ENCODE measurements at regions not wholly inside any gene's neighbourhood (a gene's known extent, or its start where the extent isn't known, plus 50 kb on each side); places are given as distances from the start of the nearest gene placed in this dataset.
"Not testable (repeated sequence)": the region's sequence is repeated elsewhere in the genome, so short reads cannot be mapped to it uniquely, and the experiment has no call there.

DNA sequence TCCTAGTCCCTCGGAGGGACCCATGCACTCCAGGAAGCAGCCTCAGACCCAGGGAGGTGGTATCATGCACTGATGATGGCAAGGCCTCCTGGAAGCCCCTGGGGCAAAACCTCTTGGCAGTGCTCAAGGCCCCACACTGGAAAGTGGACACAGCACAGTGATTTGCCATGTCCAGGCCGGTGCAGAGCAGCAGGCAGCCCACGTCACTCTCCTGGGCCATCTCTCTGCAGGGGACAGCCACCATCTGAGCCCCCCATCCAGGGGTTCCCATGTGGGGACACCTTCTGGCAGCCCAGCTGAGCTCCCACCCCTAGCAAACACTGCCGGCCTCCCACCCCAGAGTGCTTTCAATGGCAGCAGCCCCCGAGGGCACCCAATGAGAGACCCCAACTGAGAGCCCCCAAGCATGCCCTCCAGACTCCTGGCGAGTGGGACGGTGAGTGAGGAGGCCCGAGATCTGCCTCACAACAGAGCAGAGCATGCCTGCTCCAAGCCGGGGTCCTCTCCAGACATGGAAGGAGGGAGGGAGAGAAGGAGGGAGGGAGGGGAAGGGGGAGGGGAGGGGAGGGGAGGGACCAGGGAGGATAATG lies 116.5 kb upstream of the FOXD4L5 start:
- not testable (repeated sequence) for H3K36me3 ChIP-seq (ENCODE audit: insufficient read depth, low read length); H3K4me3 ChIP-seq (ENCODE audit: low read length); H3K9me3 ChIP-seq (replicated peaks; ENCODE audit: low read length); H3K9ac ChIP-seq (ENCODE audit: low read depth, low read length); H3K4me2 ChIP-seq (ENCODE audit: low read length); H3K4me1 ChIP-seq (ENCODE audit: control insufficient read depth, insufficient read depth, low read length); H3K27me3 ChIP-seq (ENCODE audit: control insufficient read depth, insufficient read depth, low read length)

GRCh38 chr9:65400886-65401285 lies 115.9 kb upstream of the FOXD4L5 start:
- Histone ChIP-seq H3K27me3 (ENCODE audit: control insufficient read depth, insufficient read depth, low read length) (no peaks in the 10 kb centered on the region), H3K4me2 (ENCODE audit: low read length) (no peak overlapping the region), H3K9ac (ENCODE audit: low read depth, low read length) (no peak overlapping the region), H3K36me3 (ENCODE audit: insufficient read depth, low read length) (no peaks in the 10 kb centered on the region), H3K4me3 (ENCODE audit: low read length) (no peak overlapping the region), H3K4me1 (ENCODE audit: control insufficient read depth, insufficient read depth, low read length) (no peaks in the 10 kb centered on the region), H3K9me3 (replicated peaks; ENCODE audit: low read length) (no peaks in the 10 kb centered on the region)

GRCh38 chr9:65397763-65398719 lies 113.0 kb upstream of the FOXD4L5 start:
- not testable (repeated sequence) for H3K27me3 ChIP-seq (ENCODE audit: control insufficient read depth, insufficient read depth, low read length); H3K4me3 ChIP-seq (ENCODE audit: low read length); H3K4me1 ChIP-seq (ENCODE audit: control insufficient read depth, insufficient read depth, low read length); H3K4me2 ChIP-seq (ENCODE audit: low read length); H3K9ac ChIP-seq (ENCODE audit: low read depth, low read length); H3K9me3 ChIP-seq (replicated peaks; ENCODE audit: low read length); H3K36me3 ChIP-seq (ENCODE audit: insufficient read depth, low read length)

- H3K9me3 ChIP-seq (replicated peaks; ENCODE audit: low read length); H3K4me3 ChIP-seq (ENCODE audit: low read length); H3K4me1 ChIP-seq (ENCODE audit: control insufficient read depth, insufficient read depth, low read length); H3K27me3 ChIP-seq (ENCODE audit: control insufficient read depth, insufficient read depth, low read length); H3K9ac ChIP-seq (ENCODE audit: low read depth, low read length); H3K36me3 ChIP-seq (ENCODE audit: insufficient read depth, low read length); H3K4me2 ChIP-seq (ENCODE audit: low read length): not testable (repeated sequence)
Measured at GRCh38 chr9:65397226-65397625, 112.2 kb upstream of the FOXD4L5 start.

DNA sequence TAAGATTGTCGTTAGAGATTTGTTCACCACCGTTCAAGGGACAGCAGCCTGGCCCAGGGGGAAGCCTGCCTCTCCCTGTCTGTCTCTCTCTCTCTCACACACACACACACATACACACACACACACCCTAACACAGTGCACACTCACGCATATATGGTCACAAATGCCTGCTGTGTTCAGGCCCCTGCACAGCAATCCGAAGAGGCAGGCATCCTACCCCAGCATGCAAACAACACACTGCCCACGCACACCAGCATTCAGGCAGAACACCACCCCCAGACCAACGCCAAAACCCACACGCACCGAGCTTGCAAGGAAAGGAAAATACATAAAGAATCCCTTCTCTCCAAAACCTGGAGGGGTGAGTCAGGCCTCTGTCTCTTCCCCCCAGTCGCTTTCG lies 111.6 kb upstream of the FOXD4L5 start:
- H3K4me2 ChIP-seq (ENCODE audit: low read length); H3K9me3 ChIP-seq (replicated peaks; ENCODE audit: low read length); H3K4me1 ChIP-seq (ENCODE audit: control insufficient read depth, insufficient read depth, low read length); H3K27me3 ChIP-seq (ENCODE audit: control insufficient read depth, insufficient read depth, low read length); H3K36me3 ChIP-seq (ENCODE audit: insufficient read depth, low read length); H3K9ac ChIP-seq (ENCODE audit: low read depth, low read length); H3K4me3 ChIP-seq (ENCODE audit: low read length): not testable (repeated sequence)

DNA sequence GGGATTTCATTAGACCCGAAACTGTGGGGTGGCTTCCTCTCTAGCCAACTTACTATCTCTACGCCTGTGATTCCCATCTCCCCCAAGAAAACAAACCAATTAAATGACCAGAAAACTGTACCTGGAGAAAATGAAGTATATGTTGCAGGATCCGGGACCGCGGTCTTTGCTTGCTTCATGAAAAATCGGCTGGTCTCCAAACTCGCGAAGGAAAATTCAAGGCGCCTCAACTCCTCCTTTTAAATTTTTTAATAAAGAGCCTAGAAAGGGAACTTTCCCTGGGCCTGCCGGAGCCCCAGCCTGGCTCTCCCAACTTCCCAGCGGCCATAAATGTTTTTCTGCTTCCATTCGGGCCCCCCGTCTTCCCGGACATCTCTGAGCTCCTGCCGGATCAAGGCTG lies 110.8 kb upstream of the FOXD4L5 start:
- H3K9ac ChIP-seq (ENCODE audit: low read depth, low read length); H3K4me1 ChIP-seq (ENCODE audit: control insufficient read depth, insufficient read depth, low read length); H3K27me3 ChIP-seq (ENCODE audit: control insufficient read depth, insufficient read depth, low read length); H3K9me3 ChIP-seq (replicated peaks; ENCODE audit: low read length); H3K4me2 ChIP-seq (ENCODE audit: low read length); H3K4me3 ChIP-seq (ENCODE audit: low read length); H3K36me3 ChIP-seq (ENCODE audit: insufficient read depth, low read length): not testable (repeated sequence)

- H3K4me2 ChIP-seq (ENCODE audit: low read length); H3K36me3 ChIP-seq (ENCODE audit: insufficient read depth, low read length); H3K27me3 ChIP-seq (ENCODE audit: control insufficient read depth, insufficient read depth, low read length); H3K9me3 ChIP-seq (replicated peaks; ENCODE audit: low read length); H3K4me3 ChIP-seq (ENCODE audit: low read length); H3K4me1 ChIP-seq (ENCODE audit: control insufficient read depth, insufficient read depth, low read length); H3K9ac ChIP-seq (ENCODE audit: low read depth, low read length): not testable (repeated sequence)
Measured at GRCh38 chr9:65395121-65395520, 110.1 kb upstream of the FOXD4L5 start.

DNA sequence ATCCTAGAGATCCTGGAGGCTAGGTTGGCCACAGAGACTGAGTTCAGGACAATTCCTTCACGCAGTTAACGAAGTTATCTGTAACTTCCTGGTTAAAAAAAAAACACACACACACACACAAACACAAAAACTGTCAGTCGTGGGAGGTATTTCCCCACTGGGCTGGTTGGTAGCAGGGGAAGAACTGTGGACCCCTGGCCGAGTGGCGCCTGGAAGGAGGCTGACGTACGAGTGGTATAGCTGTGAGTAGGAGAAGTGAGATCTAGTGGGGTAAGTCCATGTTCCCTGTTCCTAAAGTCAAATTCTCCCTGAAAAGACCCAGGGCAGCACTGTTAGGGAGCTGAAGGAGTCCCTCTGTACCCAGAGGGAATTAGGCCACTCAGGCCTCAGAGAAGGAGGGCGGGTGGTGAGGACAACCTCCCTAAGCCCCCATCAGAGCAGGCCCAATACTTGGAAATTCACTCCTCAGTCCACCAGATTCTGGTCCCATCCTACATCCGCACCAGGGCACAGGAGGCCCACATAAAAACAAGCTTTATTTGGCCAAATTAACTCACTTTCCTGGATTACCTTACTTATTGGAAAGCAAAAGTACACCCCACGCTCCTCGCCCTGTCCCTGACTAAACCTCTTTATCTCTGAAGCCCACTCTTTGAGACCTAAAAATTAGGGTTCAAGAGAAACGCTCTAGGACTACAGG lies 108.3 kb upstream of the FOXD4L5 start:
- not testable (repeated sequence) for H3K4me1 ChIP-seq (ENCODE audit: control insufficient read depth, insufficient read depth, low read length); H3K27me3 ChIP-seq (ENCODE audit: control insufficient read depth, insufficient read depth, low read length); H3K9me3 ChIP-seq (replicated peaks; ENCODE audit: low read length); H3K9ac ChIP-seq (ENCODE audit: low read depth, low read length); H3K36me3 ChIP-seq (ENCODE audit: insufficient read depth, low read length); H3K4me3 ChIP-seq (ENCODE audit: low read length); H3K4me2 ChIP-seq (ENCODE audit: low read length)

- not testable (repeated sequence) for H3K4me1 ChIP-seq (ENCODE audit: control insufficient read depth, insufficient read depth, low read length); H3K9me3 ChIP-seq (replicated peaks; ENCODE audit: low read length); H3K4me3 ChIP-seq (ENCODE audit: low read length)
Measured at GRCh38 chr9:65392611-65393010, 107.6 kb upstream of the FOXD4L5 start.

DNA sequence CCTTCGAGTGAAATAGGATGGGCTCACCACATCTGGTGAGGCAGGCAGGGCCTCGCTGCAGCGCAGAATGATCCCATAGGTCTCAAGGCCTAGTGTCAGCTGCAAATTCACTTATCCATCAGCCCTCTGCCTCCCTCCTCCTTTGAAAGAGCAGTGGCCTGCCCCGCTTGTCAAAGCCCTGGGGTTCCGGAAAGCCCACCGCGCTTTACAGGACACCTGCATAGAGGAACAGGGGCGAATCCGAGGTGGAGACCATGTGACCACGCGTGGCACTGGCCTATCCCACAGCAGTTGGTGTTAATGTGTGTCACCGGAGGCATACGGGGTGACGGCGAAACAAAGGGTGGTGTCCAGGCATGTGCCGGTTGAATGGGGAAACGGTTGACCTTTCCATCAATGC lies 104.7 kb upstream of the FOXD4L5 start:
- H3K36me3 ChIP-seq (ENCODE audit: insufficient read depth, low read length); H3K4me2 ChIP-seq (ENCODE audit: low read length); H3K4me3 ChIP-seq (ENCODE audit: low read length); H3K4me1 ChIP-seq (ENCODE audit: control insufficient read depth, insufficient read depth, low read length); H3K27me3 ChIP-seq (ENCODE audit: control insufficient read depth, insufficient read depth, low read length); H3K9ac ChIP-seq (ENCODE audit: low read depth, low read length); H3K9me3 ChIP-seq (replicated peaks; ENCODE audit: low read length): not testable (repeated sequence)

More at GRCh38 chr9:65392611-65393010, 107.6 kb upstream of the FOXD4L5 start:
- H3K27me3 ChIP-seq (ENCODE audit: control insufficient read depth, insufficient read depth, low read length); H3K36me3 ChIP-seq (ENCODE audit: insufficient read depth, low read length); H3K9ac ChIP-seq (ENCODE audit: low read depth, low read length); H3K4me2 ChIP-seq (ENCODE audit: low read length): not testable (repeated sequence)

DNA sequence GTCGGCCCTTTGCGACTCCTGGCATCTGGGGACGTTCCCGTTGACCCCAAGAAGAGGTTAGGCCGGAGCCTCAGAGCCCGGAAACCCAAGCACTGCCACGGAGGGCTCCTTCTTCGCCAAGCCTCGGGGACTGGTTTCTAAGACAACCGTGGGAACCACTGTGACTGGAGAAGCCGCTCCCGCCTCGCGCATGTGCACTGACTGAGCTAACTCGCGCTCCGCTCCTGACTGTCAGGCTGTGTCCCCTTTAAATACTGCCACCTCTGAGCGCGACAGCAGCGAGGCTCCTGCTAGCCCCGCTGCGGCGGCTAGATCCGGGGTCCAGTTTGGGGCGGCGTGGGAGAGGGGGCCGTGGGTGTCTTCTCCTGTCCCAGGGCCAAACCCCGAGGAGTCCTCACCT lies 104.2 kb upstream of the FOXD4L5 start:
- H3K36me3 ChIP-seq (ENCODE audit: insufficient read depth, low read length); H3K27me3 ChIP-seq (ENCODE audit: control insufficient read depth, insufficient read depth, low read length); H3K4me3 ChIP-seq (ENCODE audit: low read length); H3K4me1 ChIP-seq (ENCODE audit: control insufficient read depth, insufficient read depth, low read length); H3K9ac ChIP-seq (ENCODE audit: low read depth, low read length); H3K9me3 ChIP-seq (replicated peaks; ENCODE audit: low read length); H3K4me2 ChIP-seq (ENCODE audit: low read length): not testable (repeated sequence)

DNA sequence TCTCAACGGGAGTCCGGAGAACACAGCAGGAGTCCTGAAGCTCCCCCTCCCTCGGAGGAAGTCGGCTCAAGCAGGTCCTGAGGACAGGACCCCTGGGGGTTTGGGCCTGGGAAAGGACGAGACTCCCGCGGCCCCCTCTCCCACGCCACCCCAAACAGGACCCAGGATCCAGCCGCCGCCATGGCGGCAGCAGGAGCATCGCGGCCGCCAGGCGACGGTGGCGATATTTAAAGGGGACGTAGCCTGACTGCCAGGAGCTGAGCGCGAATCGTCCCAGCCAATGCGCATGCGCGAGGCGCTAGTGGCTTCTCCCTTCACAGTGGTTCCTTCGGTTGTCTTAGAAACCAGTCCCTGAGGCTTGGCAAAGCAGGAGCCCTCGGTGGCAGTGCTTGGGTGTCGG lies 101.7 kb upstream of the FOXD4L5 start:
- Histone ChIP-seq H3K4me3 (ENCODE audit: low read length) (peak overlapping the region; percentile 59), H3K9ac (ENCODE audit: low read depth, low read length) (peak overlapping the region; percentile 64), H3K4me2 (ENCODE audit: low read length) (peak overlapping the region; percentile 63)
- not testable (repeated sequence) for H3K27me3 ChIP-seq (ENCODE audit: control insufficient read depth, insufficient read depth, low read length); H3K9me3 ChIP-seq (replicated peaks; ENCODE audit: low read length); H3K36me3 ChIP-seq (ENCODE audit: insufficient read depth, low read length); H3K4me1 ChIP-seq (ENCODE audit: control insufficient read depth, insufficient read depth, low read length)
